ENCODE measurements at regions not wholly inside any gene's neighbourhood (a gene's known extent, or its start where the extent isn't known, plus 50 kb on each side); places are given as distances from the start of the nearest gene placed in this dataset.

DNA sequence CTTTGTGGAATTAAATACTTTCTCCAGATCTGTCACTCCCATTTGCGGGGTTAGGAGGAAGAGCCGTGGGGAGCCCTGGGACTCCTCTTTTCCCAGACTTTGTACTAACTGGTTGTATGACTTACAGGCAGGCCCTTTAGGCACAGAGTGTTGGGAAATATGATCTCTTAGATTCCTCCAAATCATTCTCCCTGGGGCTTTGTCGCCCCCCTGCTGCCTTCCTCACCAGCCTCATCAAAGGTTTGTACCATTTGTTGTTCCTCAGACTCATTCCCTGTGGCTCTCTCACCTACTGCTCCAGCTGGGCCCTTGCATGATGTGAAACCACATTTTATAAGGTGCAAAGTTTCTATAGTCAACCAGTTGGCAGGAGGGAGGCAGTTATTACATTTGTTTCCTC lies 56.4 kb downstream of the CRYGS start:
- H3K9me3 ChIP-seq: no peaks in the 10 kb centered on the region
- no peak overlapping the region for H3K4me3 ChIP-seq
- no peaks in the 10 kb centered on the region for H3K36me3 ChIP-seq
- no peak overlapping the region for H3K27ac ChIP-seq
- peak in 1 of 2 donors; percentile 58 for DNase-seq (ENCODE audit: extremely low spot score in 2 of 2)
- H3K4me1 ChIP-seq: no peaks in the 10 kb centered on the region
- no peak for TF ChIP-seq CTCF (IDR thresholded peaks at IDR 0.05)
- TF ChIP-seq POLR2AphosphoS5 (IDR thresholded peaks at IDR 0.05; ENCODE audit: insufficient read depth in 1 of 2, low read depth in 1 of 2): no peak
- no peak for TF ChIP-seq POLR2A (IDR thresholded peaks at IDR 0.05)
- no peaks in the 10 kb centered on the region for H3K27me3 ChIP-seq
- intact Hi-C loops (cut with DNase I): no loop called here

DNA sequence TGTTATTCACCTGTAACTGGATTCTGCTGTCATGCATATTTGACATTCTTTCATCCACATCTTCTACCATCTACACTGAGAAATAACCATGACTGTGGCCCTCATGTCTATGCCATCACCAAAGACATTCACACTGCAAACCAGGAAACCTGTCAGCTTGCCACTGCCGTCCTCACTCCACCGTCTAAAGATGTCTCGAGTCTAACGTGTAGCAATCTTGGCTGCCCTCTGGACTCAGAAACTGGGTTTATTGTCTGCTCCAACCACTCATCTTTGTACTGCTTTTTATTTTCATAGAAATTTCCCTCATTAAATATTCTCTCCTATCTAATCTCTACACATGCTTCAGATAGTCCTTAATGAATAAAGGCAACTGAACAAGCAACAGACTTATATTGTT lies 57.1 kb downstream of the CRYGS start:
- TF ChIP-seq POLR2A (IDR thresholded peaks at IDR 0.05) (no peak), POLR2AphosphoS5 (IDR thresholded peaks at IDR 0.05; ENCODE audit: insufficient read depth in 1 of 2, low read depth in 1 of 2) (no peak), CTCF (IDR thresholded peaks at IDR 0.05) (no peak)

DNA sequence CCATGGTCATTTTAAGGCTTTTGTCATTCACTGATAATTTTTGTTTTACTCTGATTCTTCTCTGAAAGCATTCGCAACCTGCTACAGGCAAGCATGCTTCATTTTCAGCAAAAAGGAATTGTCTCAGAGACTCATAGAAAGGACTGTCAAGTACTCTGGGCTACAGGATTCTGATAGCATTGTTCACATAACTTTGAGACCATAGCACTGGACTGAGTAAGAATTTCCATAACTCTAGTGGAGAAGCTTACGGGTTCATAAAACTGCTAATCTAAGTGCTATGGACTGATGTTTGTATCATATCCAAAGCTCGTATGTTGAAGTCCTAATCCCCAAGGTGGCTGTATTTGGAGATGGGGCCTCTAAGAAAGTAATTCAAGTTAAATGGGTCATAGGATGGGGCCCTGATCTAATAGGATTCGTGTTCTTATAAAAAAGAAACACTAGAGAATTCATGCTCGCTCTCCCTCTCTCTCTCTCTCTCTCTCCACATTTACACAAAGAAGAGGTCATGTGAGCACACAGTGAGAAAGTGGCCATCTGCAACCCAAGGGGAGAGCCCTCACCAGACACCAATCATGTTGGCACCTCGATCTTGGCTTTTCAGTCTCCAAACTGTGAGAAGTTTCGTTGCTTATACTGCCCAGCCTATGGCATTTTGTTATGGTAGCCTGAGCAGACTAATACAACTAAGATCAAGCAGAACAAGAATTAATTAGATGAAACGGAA lies 60.4 kb downstream of the CRYGS start:
- intact Hi-C loops (cut with DNase I): no loop called here
- H3K4me3 ChIP-seq: no peak overlapping the region
- no peaks in the 10 kb centered on the region for H3K36me3 ChIP-seq
- H3K27ac ChIP-seq: no peak overlapping the region
- no peaks in the 10 kb centered on the region for H3K27me3 ChIP-seq
- TF ChIP-seq POLR2AphosphoS5 (IDR thresholded peaks at IDR 0.05; ENCODE audit: insufficient read depth in 1 of 2, low read depth in 1 of 2): no peak
- TF ChIP-seq POLR2A (IDR thresholded peaks at IDR 0.05): no peak
- no peak for TF ChIP-seq CTCF (IDR thresholded peaks at IDR 0.05)
- no peaks in the 10 kb centered on the region for H3K4me1 ChIP-seq
- H3K9me3 ChIP-seq: no peaks in the 10 kb centered on the region
- DNase-seq (ENCODE audit: extremely low spot score in 2 of 2): peak in 1 of 2 donors; percentile 46

More for the DNA sequence above, 57.1 kb downstream of the CRYGS start:
- no peaks in the 10 kb centered on the region for H3K4me1 ChIP-seq
- no peaks in the 10 kb centered on the region for H3K36me3 ChIP-seq
- no peaks in the 10 kb centered on the region for H3K27me3 ChIP-seq
- no peaks in the 10 kb centered on the region for H3K9me3 ChIP-seq
- H3K27ac ChIP-seq: no peak overlapping the region
- no peak for DNase-seq (ENCODE audit: extremely low spot score in 2 of 2)
- no peak overlapping the region for H3K4me3 ChIP-seq
- intact Hi-C loops (cut with DNase I): no loop called here

- H3K36me3 ChIP-seq: no peaks in the 10 kb centered on the region
Observed at GRCh38 chr3:186481526-186481925, 62.7 kb downstream of the CRYGS start.

More at GRCh38 chr3:186481526-186481925, 62.7 kb downstream of the CRYGS start:
- no peak for DNase-seq (ENCODE audit: extremely low spot score in 2 of 2)
- Histone ChIP-seq H3K9me3 (no peaks in the 10 kb centered on the region), H3K4me1 (no peaks in the 10 kb centered on the region), H3K27ac (no peak overlapping the region), H3K4me3 (no peak overlapping the region), H3K27me3 (no peaks in the 10 kb centered on the region)
- intact Hi-C loops (cut with DNase I): no loop called here
- TF ChIP-seq POLR2AphosphoS5 (IDR thresholded peaks at IDR 0.05; ENCODE audit: insufficient read depth in 1 of 2, low read depth in 1 of 2) (no peak), CTCF (IDR thresholded peaks at IDR 0.05) (no peak), POLR2A (IDR thresholded peaks at IDR 0.05) (no peak)
